PC-3 (cell line): ENCODE measurements at regions not wholly inside any gene's neighbourhood (a gene's known extent, or its start where the extent isn't known, plus 50 kb on each side); places are given as distances from the start of the nearest gene placed in this dataset.

Experiments used
- EZH2 ChIP-seq: fragments of 300-600 bp; sonication (generic); IDR thresholded peaks from one replicate; pipeline ENCODE4 v1.6.1; 2017; ENCODE audit warnings: antibody characterized with exemption, mild to moderate bottlenecking, low read length; ENCODE audit not compliant: unreplicated experiment
- EZH2phosphoT487 ChIP-seq: fragments of 300-600 bp; sonication (generic); IDR thresholded peaks from 2 replicates; pipeline ENCODE4 v1.6.1; 2018; ENCODE audit warnings: mild to moderate bottlenecking, antibody characterized with exemption, low read length, borderline replicate concordance
- TF ChIP-seq, protein P1 (sequence below): fragments of 300-600 bp; sonication (generic); conservative IDR thresholded peaks from 2 replicates; pipeline ENCODE4 v1.5.1; 2017; ENCODE audit warnings: antibody characterized with exemption, low read depth, mild to moderate bottlenecking, low read length

DNA sequence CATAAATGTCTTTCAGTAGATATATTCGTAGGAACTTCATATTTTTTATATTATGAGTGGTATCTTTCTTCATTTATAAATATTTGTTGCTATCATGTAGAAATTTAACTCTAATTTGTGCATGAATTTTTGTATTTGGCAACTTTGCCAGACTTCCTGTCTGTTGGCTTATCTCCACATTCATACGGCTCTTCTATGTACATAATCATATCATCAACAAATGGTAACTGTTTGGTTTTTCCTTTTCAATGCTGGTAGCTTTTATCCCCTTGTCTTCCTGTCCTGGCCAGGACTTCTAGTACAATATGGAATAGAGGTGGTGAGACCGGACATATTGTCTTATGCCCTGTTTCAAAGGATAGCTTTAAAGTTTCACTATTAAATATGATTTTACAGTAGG, 132.3 kb upstream of the COL5A1 start:
- TF ChIP-seq EZH2 (no peak), EZH2phosphoT487 (no peak)
- TF ChIP-seq, protein P1, sequence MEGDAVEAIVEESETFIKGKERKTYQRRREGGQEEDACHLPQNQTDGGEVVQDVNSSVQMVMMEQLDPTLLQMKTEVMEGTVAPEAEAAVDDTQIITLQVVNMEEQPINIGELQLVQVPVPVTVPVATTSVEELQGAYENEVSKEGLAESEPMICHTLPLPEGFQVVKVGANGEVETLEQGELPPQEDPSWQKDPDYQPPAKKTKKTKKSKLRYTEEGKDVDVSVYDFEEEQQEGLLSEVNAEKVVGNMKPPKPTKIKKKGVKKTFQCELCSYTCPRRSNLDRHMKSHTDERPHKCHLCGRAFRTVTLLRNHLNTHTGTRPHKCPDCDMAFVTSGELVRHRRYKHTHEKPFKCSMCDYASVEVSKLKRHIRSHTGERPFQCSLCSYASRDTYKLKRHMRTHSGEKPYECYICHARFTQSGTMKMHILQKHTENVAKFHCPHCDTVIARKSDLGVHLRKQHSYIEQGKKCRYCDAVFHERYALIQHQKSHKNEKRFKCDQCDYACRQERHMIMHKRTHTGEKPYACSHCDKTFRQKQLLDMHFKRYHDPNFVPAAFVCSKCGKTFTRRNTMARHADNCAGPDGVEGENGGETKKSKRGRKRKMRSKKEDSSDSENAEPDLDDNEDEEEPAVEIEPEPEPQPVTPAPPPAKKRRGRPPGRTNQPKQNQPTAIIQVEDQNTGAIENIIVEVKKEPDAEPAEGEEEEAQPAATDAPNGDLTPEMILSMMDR, result no peak
